Activated CD8-positive, alpha-beta T cell treated with anti-CD3 and anti-CD28 coated beads, Interleukin-2, amount 10 ng/mL, durations not matched to agents 7 days and 5 days (primary cell): ENCODE measurements at regions not wholly inside any gene's neighbourhood (a gene's known extent, or its start where the extent isn't known, plus 50 kb on each side); places are given as distances from the start of the nearest gene placed in this dataset.

Experiments used
- ATAC-seq: fragments of 150-1000 bp; cut with Tn5 transposase; one replicate; pipeline ENCODE4 v1.10.0; 2021; ENCODE audit warnings: moderate library complexity
- CTCF ChIA-PET: fragments of 350-600 bp; sonication (Branson Sonifier 250); formaldehyde crosslinking; loops from one replicate; lab custom pipeline; 2021; ENCODE audit warnings: antibody characterized with exemption; lab: Charles Lee
- POLR2A ChIA-PET: fragments of 350-600 bp; sonication (Branson Sonifier 250); formaldehyde crosslinking; loops from one replicate; lab custom pipeline; 2021; ENCODE audit warnings: antibody characterized with exemption; lab: Charles Lee
- DNase-seq: peaks from one replicate; pipeline ENCODE4 v3.0.0-alpha.2; 2020
- H3K27ac Mint-ChIP-seq: one replicate; pipeline ENCODE4 v1.8.0; 2021; ENCODE audit warnings: mild to moderate bottlenecking, mixed read lengths
- H3K27me3 Mint-ChIP-seq: one replicate; pipeline ENCODE4 v1.8.0; 2021; ENCODE audit warnings: low read depth, mixed read lengths
- H3K36me3 Mint-ChIP-seq: one replicate; pipeline ENCODE4 v1.8.0; 2021; ENCODE audit warnings: low read depth, mixed read lengths
- H3K4me1 Mint-ChIP-seq: one replicate; pipeline ENCODE4 v1.8.0; 2021; ENCODE audit warnings: low read depth, mixed read lengths
- H3K4me3 Mint-ChIP-seq: one replicate; pipeline ENCODE4 v1.8.0; 2021; ENCODE audit warnings: mild to moderate bottlenecking, mixed read lengths
- H3K9me3 Mint-ChIP-seq: one replicate; pipeline ENCODE4 v1.8.0; 2022; ENCODE audit warnings: mixed read lengths; ENCODE audit not compliant: insufficient read depth

- H3K4me1 Mint-ChIP-seq = peaks cover 67% of the 10 kb centered on the region
- H3K27me3 Mint-ChIP-seq = no peaks in the 10 kb centered on the region
- peak overlapping the region; percentile 87 for H3K27ac Mint-ChIP-seq
- H3K4me3 Mint-ChIP-seq = peak overlapping the region; percentile 74
- DNase-seq (peak; percentile 64), ATAC-seq (peak; percentile 52)
- H3K36me3 Mint-ChIP-seq = peaks cover 30% of the 10 kb centered on the region
- no peaks in the 10 kb centered on the region for H3K9me3 Mint-ChIP-seq
- ChIA-PET POLR2A (interaction anchor here (4.9 kb wide), 1 partner anchor 8 kb away, joined by 34 read pairs; no protein-coding TSS in a partner anchor), CTCF (interaction anchor here (1.6 to 3.7 kb wide), 3 partner anchors 8 to 317 kb away, joined by 3 to 21 read pairs (median 5); no protein-coding TSS in a partner anchor)
Observed at GRCh38 chr12:124457287-124458219, 109.9 kb downstream of the NCOR2 start.

- ATAC-seq (peak; percentile 10), DNase-seq (peak; percentile 74)
- Mint-ChIP-seq H3K27ac (peak overlapping the region; percentile 87), H3K36me3 (peaks cover 30% of the 10 kb centered on the region), H3K27me3 (no peaks in the 10 kb centered on the region), H3K4me1 (peaks cover 76% of the 10 kb centered on the region), H3K4me3 (peak overlapping the region; percentile 74), H3K9me3 (no peaks in the 10 kb centered on the region)
- POLR2A ChIA-PET = interaction anchor here (4.9 kb wide), 1 partner anchor 9 kb away, joined by 34 read pairs; no protein-coding TSS in a partner anchor
- CTCF ChIA-PET = interaction anchor here (1.6 to 3.7 kb wide), 3 partner anchors 9 to 318 kb away, joined by 3 to 21 read pairs (median 5); no protein-coding TSS in a partner anchor
Observed at GRCh38 chr12:124456652-124457152, 110.7 kb downstream of the NCOR2 start.

- H3K4me1 Mint-ChIP-seq = peaks cover 81% of the 10 kb centered on the region
- peak overlapping the region; percentile 74 for H3K4me3 Mint-ChIP-seq
- ATAC-seq (no peak), DNase-seq (no peak)
- ChIA-PET POLR2A (interaction anchor here (4.9 kb wide), 1 partner anchor 10 kb away, joined by 34 read pairs; no protein-coding TSS in a partner anchor), CTCF (interaction anchor here (1.6 to 3.7 kb wide), 3 partner anchors 10 to 318 kb away, joined by 3 to 21 read pairs (median 5); no protein-coding TSS in a partner anchor)
- H3K36me3 Mint-ChIP-seq = peaks cover 33% of the 10 kb centered on the region
- H3K9me3 Mint-ChIP-seq = no peaks in the 10 kb centered on the region
- no peaks in the 10 kb centered on the region for H3K27me3 Mint-ChIP-seq
- peak overlapping the region; percentile 52 for H3K27ac Mint-ChIP-seq
Observed at GRCh38 chr12:124456133-124456651, 111.2 kb downstream of the NCOR2 start.

- Mint-ChIP-seq H3K27me3 (no peaks in the 10 kb centered on the region), H3K27ac (peak overlapping the region; percentile 52), H3K36me3 (peaks cover 30% of the 10 kb centered on the region), H3K4me1 (peaks cover 90% of the 10 kb centered on the region), H3K4me3 (no peak overlapping the region), H3K9me3 (no peaks in the 10 kb centered on the region)
- DNase-seq (no peak), ATAC-seq (no peak)
- CTCF ChIA-PET = interaction anchor here (3.7 kb wide), 1 partner anchor 10 kb away, joined by 21 read pairs; no protein-coding TSS in a partner anchor
- POLR2A ChIA-PET = interaction anchor here (4.9 kb wide), 1 partner anchor 11 kb away, joined by 34 read pairs; no protein-coding TSS in a partner anchor
Observed at GRCh38 chr12:124455336-124455735, 112.1 kb downstream of the NCOR2 start.

- DNase-seq = no peak
- Mint-ChIP-seq H3K27ac (peak overlapping the region; percentile 73), H3K4me1 (peaks cover 90% of the 10 kb centered on the region), H3K36me3 (peaks cover 27% of the 10 kb centered on the region), H3K4me3 (peak overlapping the region; percentile 12), H3K27me3 (no peaks in the 10 kb centered on the region), H3K9me3 (no peaks in the 10 kb centered on the region)
- ChIA-PET CTCF (interaction anchor here (0.7 to 3.7 kb wide), 3 partner anchors 11 to 416 kb away, joined by 3 to 21 read pairs (median 3); no protein-coding TSS in a partner anchor), POLR2A (interaction anchor here (4.9 kb wide), 1 partner anchor 11 kb away, joined by 34 read pairs; no protein-coding TSS in a partner anchor)
- no peak for ATAC-seq
Observed at GRCh38 chr12:124454735-124455134, 112.7 kb downstream of the NCOR2 start.

- H3K27ac Mint-ChIP-seq = peak overlapping the region; percentile 90
- H3K4me1 Mint-ChIP-seq = peaks cover 86% of the 10 kb centered on the region
- ChIA-PET POLR2A (interaction anchor here (4.9 kb wide), 1 partner anchor 12 kb away, joined by 34 read pairs; no protein-coding TSS in a partner anchor), CTCF (interaction anchor here (0.7 to 2.2 kb wide), 4 partner anchors 65 to 418 kb away, joined by 3 to 7 read pairs (median 4); no protein-coding TSS in a partner anchor)
- H3K4me3 Mint-ChIP-seq = peak overlapping the region; percentile 63
- no peak for ATAC-seq
- no peaks in the 10 kb centered on the region for H3K27me3 Mint-ChIP-seq
- no peak for DNase-seq
- H3K9me3 Mint-ChIP-seq = no peaks in the 10 kb centered on the region
- H3K36me3 Mint-ChIP-seq = peaks cover 25% of the 10 kb centered on the region
Observed at GRCh38 chr12:124454352-124454725, 113.1 kb downstream of the NCOR2 start.

GRCh38 chr12:124453419-124454351 is 113.7 kb downstream of the NCOR2 start:
- H3K4me3 Mint-ChIP-seq = peak overlapping the region; percentile 63
- H3K27me3 Mint-ChIP-seq = no peaks in the 10 kb centered on the region
- CTCF ChIA-PET = interaction anchor here (0.7 to 2.2 kb wide), 7 partner anchors 12 to 417 kb away, joined by 3 to 18 read pairs (median 5); no protein-coding TSS in a partner anchor
- H3K36me3 Mint-ChIP-seq = peaks cover 24% of the 10 kb centered on the region
- ATAC-seq = peak; percentile 84
- H3K4me1 Mint-ChIP-seq = peaks cover 81% of the 10 kb centered on the region
- H3K9me3 Mint-ChIP-seq = no peaks in the 10 kb centered on the region
- H3K27ac Mint-ChIP-seq = peak overlapping the region; percentile 90
- peak; percentile 90 for DNase-seq
- POLR2A ChIA-PET = interaction anchor here (0.5 to 4.9 kb wide), 3 partner anchors 12 to 101 kb away, joined by 3 to 34 read pairs (median 4); no protein-coding TSS in a partner anchor

- CTCF ChIA-PET = interaction anchor here (1.0 to 2.2 kb wide), 6 partner anchors 13 to 416 kb away, joined by 3 to 18 read pairs (median 5); no protein-coding TSS in a partner anchor
- DNase-seq (no peak), ATAC-seq (no peak)
- Mint-ChIP-seq H3K4me3 (peak overlapping the region; percentile 63), H3K9me3 (no peaks in the 10 kb centered on the region), H3K4me1 (peaks cover 72% of the 10 kb centered on the region), H3K27me3 (no peaks in the 10 kb centered on the region), H3K27ac (peak overlapping the region; percentile 90), H3K36me3 (peaks cover 25% of the 10 kb centered on the region)
- POLR2A ChIA-PET = interaction anchor here (1.1 to 4.9 kb wide), 2 partner anchors 13 to 41 kb away, joined by 4 to 34 read pairs; no protein-coding TSS in a partner anchor
Observed at GRCh38 chr12:124452576-124453331, 114.7 kb downstream of the NCOR2 start.

- Mint-ChIP-seq H3K36me3 (peaks cover 25% of the 10 kb centered on the region), H3K27me3 (no peaks in the 10 kb centered on the region), H3K4me3 (no peak overlapping the region), H3K27ac (peak overlapping the region; percentile 70), H3K9me3 (no peaks in the 10 kb centered on the region), H3K4me1 (peaks cover 66% of the 10 kb centered on the region)
- DNase-seq (no peak), ATAC-seq (no peak)
- CTCF ChIA-PET = no interaction called here
- POLR2A ChIA-PET = no interaction called here
Observed at GRCh38 chr12:124451637-124452243, 115.7 kb downstream of the NCOR2 start.
